ENCODE measurements at regions not wholly inside any gene's neighbourhood (a gene's known extent, or its start where the extent isn't known, plus 50 kb on each side); places are given as distances from the start of the nearest gene placed in this dataset.
A peak's percentile ranks its signal among the peaks of the same experiment; 100 is the strongest.

DNA sequence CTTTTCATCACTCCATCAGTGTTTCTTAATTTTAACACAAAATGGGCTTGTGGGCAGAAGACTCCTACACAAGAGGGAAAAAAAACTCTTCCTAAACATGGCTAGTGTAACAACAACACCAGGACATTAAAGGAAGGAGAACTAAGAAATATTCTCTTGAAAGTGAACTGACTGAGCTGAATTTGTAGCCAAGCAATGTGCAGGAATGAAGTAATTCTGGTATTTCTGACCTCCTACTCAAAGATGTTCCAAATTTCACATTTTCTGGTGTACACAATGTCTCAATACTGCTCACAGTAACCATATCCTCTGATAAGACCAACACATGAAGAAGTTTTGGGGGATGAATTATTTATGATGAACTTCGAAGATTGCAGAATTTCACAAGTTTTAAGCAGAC, 357.3 kb downstream of the DUSP6 start:
- DNase-seq (ENCODE audit: low spot score) = no peak

DNA sequence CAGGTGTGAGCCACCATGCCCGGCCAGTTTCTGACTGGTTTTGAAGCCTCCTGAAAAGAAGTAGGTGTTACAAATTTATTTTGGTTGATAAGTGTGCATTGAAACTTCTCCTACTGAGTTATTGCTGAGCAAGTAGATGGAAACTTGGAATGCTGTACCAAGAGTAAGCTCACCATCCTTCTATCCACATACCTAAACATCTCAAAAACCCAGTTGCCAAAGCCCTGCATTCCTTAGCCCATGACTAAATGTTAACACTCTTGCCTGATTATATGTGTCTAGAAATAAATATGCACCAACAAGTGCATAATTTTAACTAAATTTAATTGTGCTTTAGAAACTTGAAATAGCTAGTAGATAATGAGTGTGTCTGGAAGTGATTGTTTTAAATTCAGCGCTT, 357.8 kb downstream of the DUSP6 start:
- DNase-seq (ENCODE audit: low spot score) = no peak

DNA sequence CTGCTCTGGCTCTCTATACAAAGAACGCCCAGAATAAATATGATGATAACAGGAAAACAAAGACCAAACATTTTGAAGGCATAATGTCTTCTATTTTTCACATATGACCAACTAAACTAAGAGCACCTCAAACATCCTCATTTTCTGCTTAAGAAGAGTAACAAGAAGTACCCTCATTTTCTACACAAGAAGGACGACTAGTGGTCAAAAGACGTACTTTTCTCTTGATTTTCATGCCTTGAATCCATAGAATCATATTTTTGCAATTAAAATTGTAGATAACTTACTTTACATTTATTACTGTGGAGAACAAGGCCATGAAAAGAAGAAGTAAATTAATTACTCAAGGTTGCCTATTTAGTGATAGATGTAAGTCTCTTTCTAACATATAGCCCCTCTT, 358.6 kb downstream of the DUSP6 start:
- DNase-seq (ENCODE audit: low spot score) = peak; percentile 12

DNA sequence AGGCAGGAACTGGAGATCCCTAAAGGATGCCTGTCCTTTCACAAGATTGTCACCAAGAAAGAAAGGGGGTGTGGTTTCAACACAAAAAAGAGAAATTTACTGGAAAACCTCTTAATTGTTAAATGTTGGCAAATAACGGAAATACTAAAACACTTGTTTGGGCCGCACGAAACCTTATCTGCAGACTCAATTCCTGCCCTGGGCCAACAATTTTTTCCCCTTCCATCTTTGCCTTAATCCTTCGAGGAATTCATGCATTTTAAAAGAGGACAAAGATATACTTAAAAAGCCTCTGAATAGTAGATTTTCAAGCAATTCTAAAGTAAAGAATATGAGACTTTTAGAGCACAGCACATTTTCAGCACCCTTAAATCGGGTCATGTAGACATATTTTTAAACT, 366.2 kb downstream of the DUSP6 start:
- no peak for DNase-seq (ENCODE audit: low spot score)

DNA sequence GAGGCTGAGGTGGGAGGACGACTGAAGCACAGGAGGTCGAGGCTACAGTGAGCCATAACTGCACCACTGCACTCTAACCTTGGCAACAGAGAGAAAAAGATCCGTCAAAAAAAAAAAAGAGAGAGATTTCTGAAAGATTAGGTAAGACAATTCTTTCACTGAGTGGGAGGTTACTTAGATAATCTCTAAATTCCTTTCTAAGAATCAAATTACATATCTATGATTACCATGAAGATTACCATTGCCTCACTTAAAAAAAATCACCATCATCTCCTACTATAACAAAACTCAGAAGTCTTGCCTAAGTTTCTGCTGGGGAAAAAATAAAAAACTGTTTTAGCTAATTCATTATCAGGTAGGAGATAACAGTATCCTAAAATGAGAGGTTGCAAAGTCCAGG, 366.7 kb downstream of the DUSP6 start:
- no peak for DNase-seq (ENCODE audit: low spot score)

DNA sequence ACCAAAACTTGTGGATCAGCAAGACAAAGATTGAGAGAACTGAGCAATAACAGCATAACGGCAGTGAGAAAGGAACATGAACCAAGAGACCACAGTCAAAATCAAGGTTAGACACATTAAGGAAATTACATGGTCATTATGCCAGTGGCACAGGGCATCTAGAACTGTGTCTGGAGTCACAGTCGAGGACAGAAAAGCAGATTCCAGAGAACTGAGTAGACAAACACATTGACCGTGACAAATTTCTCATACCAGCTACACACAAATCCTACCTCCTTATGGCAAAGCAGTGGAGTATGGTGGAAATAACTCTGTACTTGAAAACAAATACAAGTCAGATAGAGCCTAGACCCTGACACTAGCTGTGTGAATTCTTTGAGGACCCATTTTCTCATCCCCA, 367.3 kb downstream of the DUSP6 start:
- no peak for DNase-seq (ENCODE audit: low spot score)

DNA sequence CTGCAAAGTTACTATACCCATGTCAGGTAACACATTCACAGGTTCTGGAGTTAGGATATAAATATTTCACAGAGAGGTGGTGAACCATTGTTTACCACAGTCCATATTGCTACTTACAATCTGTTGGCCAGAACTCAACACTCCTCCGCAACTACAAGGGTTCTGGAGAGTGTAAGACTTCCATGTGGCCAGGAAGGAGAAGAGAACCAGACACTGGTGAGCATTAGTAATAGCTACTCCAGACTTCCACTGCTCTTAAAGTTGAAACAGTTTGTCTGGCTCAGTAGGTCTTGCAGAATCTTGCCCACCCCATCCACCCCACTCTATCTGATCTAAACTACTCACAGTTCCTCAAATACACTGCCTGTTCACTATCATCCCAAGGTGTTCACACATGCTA, 369.6 kb downstream of the DUSP6 start:
- no peak for DNase-seq (ENCODE audit: low spot score)

DNA sequence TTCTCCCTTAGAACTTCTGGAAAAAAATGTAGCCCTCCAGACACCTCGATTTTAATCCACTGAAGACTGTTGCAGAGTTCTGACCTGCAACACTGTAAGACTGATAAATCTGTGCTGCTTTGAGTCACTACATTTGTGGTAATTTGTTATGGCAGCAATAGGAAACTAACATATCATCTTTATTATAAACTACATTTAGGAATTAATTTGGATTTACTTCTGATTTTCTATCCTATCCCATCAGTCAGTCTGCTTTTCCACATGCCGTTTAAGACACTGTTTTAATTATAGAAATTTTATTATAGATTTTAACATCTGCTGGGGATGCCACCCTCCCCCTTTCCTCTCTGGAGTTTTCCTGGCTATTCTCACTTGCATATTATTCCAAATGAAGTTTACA, 375.2 kb downstream of the DUSP6 start:
- no peak for DNase-seq (ENCODE audit: low spot score)

DNA sequence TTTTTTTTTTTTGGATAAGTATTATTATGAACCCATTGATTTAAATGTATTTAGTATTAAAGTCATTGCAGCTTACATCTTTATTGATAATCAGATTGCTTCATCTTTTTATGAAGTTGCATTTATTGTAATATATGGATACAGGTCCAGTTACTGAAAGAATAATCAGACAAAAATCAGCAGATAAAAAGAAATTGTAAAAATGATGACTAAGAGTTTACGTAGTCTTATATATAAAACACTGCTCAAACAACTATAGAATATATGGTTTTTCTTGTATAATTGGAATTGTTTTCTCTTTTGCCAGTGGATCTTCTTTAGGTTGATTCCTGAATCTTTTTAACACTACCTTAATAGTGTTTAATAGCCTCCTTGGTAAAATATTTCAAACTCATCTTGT, 378.3 kb downstream of the DUSP6 start:
- DNase-seq (ENCODE audit: low spot score) = no peak

DNA sequence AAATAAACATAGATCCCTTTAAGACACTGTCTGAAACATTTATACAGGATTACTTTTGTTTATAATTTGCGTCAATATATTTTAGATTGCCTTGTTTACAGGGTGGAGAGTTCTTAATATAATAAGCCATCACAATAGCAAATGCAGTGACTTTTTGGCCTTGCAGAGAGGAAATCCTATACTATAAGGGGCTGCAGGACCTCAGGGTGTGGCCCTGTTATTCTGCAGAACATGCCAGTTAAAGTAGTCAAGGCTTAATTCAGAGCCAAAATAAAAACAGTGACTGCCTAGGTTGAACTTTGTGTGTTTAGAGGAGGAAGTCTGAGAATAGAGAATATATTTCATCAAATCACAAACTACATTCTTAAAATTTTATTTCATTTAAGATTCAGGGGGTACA, 381.6 kb downstream of the DUSP6 start:
- no peak for DNase-seq (ENCODE audit: low spot score)

DNA sequence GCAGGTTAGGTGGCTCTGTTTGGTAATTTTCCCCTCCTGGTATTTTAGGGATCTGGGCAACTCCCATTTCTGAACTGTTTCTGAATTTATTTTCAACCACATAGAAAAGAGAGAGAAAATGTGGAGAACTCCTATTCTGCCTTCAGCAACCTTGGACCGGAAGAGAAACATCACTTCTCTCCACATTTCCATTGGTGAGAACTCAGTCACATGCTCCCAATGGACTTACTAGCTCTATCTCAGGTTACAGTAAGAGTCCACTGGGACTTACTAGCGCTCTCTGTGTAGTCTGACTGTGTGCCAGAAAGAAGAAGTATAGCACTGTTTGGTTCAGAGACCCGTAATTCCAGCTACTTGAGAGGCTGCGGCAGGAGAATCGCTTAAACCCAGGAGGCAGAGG, 383.2 kb downstream of the DUSP6 start:
- no peak for DNase-seq (ENCODE audit: low spot score)

DNA sequence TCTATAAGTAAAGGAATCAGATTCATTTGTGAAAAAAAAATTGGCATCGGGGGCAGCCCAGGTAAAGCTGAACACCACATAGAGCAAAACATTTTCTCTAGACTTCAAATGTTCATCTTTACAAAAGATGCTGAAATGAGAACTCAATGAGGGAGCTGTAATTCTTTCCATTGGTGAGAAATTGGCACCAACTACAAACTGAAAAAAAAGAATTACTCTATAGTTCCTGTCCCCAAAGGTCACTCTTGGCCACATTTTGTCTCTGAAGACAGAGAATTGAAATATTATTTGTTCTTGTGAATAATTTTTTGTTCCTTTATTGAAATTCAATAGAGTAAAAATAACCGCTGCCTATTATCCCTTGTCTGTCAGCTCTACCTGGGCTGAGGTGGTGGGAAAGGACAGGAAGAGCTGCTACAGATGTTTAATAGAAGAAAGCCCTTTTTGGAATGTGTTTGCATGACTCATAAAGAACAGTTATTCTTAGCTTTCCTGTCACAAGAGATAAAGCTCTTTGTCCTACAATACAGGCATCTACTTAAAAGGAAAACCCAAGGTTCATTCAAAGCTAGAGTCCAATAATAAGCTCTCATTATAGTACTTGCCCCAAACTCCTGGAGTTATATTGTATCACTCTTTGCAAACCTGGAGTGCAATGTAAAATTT, 380.1 kb upstream of the KITLG start:
- no peak for DNase-seq (ENCODE audit: low spot score)

DNA sequence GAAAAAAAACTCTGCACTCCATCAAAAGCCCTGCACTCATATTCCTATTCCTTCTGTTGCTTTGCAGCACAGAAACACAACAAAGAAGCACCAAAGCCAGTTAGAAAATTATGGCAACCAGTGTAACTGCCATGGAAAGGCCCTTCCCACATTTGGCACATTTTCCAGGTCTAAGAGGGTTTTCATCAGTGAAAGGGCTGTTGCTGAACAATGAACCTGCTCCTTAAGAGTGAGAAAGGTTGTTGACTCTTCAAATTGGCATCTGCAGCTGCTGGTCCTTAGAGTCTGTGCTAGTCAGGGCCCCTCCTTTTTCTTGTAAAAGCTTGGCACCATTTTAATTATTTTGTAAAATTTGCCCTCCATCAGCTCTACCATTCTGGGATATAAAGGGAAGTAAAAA, 378.7 kb upstream of the KITLG start:
- DNase-seq (ENCODE audit: low spot score) = no peak

DNA sequence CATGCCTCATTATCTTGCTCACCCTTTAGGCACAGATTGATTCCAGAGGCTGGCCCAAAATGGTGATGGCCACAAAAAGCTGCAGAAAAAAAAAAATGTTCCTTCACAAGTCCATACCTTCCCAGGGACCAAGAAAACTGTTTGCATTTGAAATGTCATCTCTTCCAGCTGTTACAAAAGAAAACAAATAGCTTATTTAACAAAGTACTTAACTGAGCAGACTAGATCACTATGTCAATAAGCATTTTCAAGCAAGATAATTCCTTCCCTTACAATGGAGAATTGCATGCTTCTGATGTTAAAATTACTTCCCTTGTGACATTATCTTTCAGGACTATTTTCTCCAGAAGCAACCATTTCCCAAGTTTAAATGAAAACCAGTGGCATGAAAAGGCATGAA, 377.9 kb upstream of the KITLG start:
- DNase-seq (ENCODE audit: low spot score) = no peak

DNA sequence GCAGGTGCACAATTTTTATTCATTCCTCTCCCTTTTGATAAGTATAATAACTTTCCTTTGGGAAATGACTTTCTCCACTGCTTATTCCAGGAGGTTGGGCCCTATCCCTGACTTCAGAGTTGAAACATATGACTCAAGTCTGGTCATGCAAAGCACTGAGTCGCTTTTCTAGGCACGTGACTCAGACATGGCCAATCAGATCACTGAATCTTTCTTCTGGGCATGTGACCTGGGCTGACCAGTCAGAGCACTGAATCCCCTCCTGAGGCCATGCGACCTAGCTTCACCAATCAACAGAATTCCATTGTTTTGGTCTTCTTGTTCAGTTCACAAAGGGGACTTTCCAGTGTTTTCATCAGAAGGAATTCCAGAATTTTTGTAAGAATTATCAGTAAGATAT, 377.1 kb upstream of the KITLG start:
- no peak for DNase-seq (ENCODE audit: low spot score)

DNA sequence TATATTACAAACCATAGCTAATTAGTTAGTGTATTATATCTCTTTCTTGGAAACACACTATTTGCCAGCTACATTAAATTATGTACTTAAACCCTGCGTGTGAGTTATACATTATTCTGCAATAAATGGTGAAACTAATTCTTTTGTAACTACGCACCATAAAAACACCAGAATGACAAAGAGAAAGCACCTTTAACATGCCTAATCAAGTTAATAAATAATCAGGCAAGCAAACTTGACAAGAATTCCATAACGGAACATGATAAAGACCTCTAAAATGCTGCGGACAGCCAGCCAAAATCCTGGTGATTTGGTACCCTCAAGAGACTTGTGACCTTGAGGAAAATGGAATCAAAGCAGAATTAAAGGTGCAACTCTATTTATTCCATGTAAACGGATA, 375.3 kb upstream of the KITLG start:
- no peak for DNase-seq (ENCODE audit: low spot score)

DNA sequence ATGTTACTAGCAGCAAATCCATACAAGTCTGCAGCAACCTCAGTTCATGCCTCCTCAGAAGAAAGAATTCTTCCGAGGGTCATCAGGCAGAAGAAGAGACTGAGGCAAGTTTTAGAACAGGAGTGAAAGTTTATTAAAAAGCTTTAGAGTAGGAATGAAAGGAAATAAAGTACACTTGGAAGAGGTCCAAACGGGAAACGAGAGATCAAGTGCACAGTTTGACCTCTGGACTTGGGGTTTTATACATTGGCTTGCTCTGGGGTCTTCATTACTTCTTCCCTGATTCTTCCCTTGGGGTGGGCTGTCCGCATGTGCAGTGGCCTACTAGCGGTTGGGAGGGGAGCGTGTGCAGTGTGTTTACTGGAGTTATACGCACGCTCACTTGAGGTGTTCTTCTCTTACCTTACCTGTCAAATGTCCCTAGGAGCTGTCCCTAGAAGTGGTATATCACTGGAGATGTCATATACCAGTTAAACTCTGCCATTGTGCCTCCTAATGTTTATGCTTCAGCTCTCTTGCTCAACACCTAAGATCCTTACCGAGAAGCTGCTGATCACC, 372.8 kb upstream of the KITLG start:
- DNase-seq (ENCODE audit: low spot score) = no peak

DNA sequence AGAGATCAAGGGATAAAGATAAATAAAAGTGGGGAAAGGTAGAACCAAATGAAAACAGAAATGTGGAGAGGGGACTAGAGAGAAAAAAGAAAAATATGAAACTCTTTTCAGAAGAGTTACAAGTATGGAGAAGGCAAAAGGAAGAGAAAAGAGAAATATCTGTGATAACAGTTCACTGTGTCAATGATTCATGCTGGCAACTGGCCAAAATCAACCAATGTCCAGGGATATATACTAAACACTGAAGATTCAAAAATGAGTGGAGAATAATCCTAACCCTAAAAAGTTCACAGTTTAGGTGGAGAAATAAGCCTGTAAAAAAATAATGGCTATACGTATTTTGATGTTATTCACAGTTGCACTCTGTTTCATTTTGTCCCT, 372.3 kb upstream of the KITLG start:
- no peak for DNase-seq (ENCODE audit: low spot score)

DNA sequence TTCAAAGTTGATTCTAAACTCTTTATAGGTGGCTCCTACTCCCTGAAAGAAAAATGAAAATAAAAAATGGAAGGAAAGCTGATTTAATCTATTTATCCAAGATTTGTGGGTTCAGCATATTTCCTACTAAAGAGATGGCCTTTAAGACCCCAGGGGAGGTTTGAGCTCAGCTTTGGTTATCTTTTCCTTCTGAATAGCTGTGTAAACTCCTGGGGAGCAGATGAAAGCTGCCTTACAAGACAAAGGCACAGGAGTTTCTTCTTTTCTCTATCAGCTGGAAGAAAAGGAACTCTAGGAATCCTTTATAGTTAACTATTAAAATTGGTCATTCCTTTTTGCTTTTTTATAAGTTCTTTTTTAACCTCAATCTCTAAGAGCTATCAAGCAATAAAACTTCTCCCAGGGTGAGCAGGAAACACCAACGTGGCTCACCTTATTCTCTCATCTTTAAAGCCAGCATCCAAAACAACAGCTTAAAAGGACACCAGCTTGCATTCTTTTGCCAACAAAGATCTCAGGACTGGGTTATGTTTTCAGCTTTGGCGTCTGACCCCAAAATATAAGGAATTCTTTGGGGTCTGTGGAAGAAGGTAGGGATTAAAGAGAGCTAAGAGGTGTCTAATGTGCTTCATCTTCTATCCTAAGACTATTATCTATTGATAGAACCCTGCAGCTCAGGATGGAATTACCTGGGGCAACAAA, 371.7 kb upstream of the KITLG start:
- DNase-seq (ENCODE audit: low spot score) = no peak

DNA sequence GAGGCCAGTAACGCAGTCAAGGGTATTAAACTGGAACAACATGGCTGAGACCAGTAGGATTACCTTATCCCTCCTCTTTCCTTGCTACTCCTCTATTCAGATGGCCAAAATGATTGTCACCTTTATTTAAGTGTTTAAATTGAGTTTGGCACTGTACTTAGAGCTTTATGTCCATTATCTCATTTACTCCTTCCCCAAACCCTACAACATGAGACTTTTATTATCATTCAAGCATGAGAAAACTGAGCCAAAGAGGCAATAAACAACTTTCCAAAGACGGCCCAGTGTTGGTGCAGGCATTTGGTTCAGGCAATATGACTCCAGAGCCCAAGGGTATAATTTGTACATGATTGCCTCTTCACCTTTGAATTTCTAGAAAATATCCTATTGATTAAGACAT, 370.9 kb upstream of the KITLG start:
- no peak for DNase-seq (ENCODE audit: low spot score)

DNA sequence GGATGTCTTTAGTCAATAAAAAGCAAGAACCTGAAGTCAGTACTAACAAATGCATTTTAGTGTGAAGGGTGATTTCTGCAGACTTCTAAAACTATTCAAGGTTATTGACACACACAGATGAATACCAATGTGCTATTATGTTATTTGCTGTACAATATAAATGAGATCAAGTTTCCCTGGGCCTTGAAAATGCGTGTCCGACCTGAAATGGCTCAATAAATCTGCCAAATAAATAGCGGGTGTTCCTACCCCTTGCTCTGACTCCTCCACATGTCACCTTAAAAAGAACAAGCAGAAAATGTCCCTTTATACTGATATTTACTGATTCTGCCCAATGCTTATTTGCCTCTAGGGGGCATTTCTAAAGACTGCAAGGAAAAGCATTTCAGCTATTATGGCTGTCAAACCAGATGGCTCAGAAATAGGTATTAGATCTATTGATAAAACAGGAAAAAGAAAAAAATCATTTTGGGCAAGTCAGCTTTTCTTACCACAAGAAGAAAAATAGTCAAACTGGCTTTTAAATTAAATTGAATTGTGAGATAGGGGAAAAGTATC, 367.3 kb upstream of the KITLG start:
- no peak for DNase-seq (ENCODE audit: low spot score)

DNA sequence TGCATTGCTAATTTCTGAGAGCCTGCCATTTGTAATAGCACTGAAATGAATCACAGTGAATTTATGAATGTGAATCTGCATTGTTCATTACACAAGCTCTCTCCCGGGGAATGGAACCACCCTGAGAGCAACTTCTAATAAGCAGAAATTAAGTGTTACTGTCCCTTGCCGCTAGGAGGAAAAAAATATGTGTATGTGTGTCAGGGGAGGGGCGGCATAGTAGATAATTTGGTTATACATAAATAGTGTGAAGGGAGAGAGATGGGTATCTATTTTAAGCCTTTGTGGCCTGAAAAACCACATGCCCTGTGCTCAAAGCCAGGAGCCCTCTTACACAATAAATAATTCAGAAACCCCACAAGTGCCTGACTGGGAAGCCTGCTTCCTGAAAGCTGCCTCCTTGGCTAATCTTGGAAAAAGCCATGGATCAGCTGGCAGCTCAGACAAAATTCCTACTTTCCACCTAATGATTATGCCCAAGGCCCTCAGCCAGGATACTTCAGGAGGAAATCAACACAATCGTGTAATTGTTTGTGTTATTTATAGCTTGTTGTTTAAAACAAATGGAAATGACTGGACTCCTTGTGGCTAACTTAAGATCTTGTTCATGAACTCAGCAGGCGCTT, 366.2 kb upstream of the KITLG start:
- no peak for DNase-seq (ENCODE audit: low spot score)

DNA sequence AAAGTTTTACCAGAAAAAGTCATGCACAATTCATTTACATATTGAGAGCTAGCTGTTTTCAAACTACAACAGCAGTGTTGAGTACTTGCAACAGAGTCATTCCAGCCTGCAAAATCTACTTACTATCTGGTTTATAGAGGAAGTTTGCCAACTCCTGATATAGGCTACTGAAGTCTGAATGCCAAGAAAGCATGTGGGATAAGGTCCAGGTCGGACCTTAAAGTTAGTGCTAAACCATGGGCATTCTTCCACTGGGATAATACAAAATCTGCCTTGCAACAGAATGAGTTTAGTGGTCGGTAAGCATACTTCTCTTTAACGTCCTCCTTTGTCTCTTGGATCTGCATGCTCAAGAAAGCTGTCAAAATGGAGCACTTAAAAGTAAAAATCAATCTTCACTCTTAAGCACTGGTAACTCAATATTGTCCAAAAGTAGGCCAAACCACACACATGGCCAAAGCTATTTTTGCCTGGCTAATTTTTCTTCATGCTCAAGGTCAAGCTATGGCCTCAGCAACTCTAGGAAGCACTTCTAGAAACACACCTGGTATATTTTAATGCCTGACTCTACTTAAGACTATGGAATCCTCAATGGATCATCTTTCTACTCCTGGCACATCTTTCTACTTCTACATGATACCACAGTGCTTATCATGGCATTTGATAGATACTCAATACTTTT, 364.9 kb upstream of the KITLG start:
- no peak for DNase-seq (ENCODE audit: low spot score)
